VCaP (cell line): ENCODE measurements at regions not wholly inside any gene's neighbourhood (a gene's known extent, or its start where the extent isn't known, plus 50 kb on each side); places are given as distances from the start of the nearest gene placed in this dataset.

Experiments used
- H3K27ac ChIP-seq: fragments of 450-650 bp; 2 replicates; pipeline ENCODE4 v1.5.1; 2017
- TF ChIP-seq, protein P1 (sequence below): fragments of 450-650 bp; conservative IDR thresholded peaks from 2 replicates; pipeline ENCODE4 v1.5.1; 2017; ENCODE audit warnings: mild to moderate bottlenecking, moderate library complexity

DNA sequence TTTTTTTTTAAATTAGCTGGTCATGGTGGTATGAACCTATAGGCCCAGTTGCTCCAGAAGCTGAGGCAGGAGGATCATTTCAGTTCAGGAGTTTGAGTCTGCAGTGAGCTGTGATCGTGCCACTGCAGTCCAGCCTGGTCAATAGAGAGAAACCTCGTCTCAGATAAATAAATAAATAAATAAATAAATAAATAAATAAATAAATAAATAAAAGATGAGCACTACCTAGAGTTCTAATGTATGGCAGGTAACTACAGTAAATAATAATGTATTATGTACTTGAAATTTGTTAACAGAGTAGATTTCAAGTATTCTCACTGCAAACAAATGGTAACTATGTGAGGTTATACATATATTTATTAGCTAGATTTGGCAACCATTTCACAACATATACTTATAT is 697.9 kb upstream of the ID2 start:
- no peak overlapping the region for H3K27ac ChIP-seq
- TF ChIP-seq, protein P1, sequence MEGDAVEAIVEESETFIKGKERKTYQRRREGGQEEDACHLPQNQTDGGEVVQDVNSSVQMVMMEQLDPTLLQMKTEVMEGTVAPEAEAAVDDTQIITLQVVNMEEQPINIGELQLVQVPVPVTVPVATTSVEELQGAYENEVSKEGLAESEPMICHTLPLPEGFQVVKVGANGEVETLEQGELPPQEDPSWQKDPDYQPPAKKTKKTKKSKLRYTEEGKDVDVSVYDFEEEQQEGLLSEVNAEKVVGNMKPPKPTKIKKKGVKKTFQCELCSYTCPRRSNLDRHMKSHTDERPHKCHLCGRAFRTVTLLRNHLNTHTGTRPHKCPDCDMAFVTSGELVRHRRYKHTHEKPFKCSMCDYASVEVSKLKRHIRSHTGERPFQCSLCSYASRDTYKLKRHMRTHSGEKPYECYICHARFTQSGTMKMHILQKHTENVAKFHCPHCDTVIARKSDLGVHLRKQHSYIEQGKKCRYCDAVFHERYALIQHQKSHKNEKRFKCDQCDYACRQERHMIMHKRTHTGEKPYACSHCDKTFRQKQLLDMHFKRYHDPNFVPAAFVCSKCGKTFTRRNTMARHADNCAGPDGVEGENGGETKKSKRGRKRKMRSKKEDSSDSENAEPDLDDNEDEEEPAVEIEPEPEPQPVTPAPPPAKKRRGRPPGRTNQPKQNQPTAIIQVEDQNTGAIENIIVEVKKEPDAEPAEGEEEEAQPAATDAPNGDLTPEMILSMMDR: no peak

- TF ChIP-seq, protein P1: no peak
- H3K27ac ChIP-seq: no peak overlapping the region
These were observed 697.0 kb upstream of the ID2 start for GRCh38 chr2:7984693-7985353.

DNA sequence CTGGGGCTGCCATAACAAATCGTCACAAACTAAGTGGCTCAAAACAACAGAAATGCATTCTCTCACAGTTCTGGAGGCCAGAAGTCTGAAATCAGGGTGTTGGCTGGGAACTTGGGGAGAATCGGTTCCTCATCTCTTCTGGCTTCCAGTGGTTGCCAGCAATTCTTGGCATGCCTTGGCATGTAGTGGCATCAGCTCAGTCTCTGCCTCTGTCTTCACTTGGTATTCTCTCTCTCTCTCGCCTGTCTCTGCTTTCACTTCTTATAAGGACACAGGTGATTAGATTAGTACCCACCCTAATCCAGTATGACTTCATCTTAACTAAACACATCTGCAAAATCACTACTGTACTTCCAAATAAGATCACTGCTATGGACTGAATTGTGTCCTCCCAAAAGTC is 695.4 kb upstream of the ID2 start:
- TF ChIP-seq, protein P1: no peak
- H3K27ac ChIP-seq: no peak overlapping the region

DNA sequence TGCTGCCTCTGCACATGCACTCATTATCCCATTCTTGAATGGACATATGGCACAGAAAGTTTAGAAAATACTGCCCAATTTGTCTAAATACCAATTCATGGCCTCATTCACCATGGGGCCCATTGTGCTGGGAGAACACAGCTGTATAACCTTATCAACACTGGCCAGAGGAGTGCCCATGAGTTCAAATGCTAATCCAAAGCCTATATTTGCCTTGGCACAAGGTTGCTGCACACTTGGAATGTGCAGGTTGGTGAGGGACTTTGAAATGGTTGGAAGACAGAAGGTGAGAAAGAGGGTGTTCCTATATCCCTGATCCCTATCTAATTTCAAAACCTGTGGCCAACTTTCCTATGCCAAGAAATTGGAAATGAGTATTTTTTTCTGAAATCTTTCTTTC is 693.9 kb upstream of the ID2 start:
- TF ChIP-seq, protein P1: no peak
- no peak overlapping the region for H3K27ac ChIP-seq

DNA sequence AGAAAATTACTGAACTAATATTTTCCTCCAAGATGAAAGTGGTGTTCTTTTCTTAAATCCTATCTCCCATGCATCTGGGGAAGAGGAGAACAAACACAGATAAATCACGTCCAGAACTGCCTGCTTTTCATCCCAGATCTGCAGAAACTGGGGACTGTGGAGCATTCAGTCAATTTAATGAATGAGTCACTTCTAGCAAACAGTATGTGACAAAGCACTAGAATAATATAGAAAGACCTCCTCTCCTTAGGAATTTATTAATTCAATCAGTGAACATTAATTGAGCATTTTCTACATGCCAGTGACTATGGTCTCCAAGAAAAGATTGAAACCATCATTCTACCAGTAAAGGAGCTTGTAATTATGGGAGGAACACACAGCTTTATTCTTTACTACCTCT is 693.4 kb upstream of the ID2 start:
- TF ChIP-seq, protein P1: no peak
- no peak overlapping the region for H3K27ac ChIP-seq

- TF ChIP-seq, protein P1: no peak
- no peak overlapping the region for H3K27ac ChIP-seq
These were observed 692.0 kb upstream of the ID2 start for GRCh38 chr2:7989823-7990222.

DNA sequence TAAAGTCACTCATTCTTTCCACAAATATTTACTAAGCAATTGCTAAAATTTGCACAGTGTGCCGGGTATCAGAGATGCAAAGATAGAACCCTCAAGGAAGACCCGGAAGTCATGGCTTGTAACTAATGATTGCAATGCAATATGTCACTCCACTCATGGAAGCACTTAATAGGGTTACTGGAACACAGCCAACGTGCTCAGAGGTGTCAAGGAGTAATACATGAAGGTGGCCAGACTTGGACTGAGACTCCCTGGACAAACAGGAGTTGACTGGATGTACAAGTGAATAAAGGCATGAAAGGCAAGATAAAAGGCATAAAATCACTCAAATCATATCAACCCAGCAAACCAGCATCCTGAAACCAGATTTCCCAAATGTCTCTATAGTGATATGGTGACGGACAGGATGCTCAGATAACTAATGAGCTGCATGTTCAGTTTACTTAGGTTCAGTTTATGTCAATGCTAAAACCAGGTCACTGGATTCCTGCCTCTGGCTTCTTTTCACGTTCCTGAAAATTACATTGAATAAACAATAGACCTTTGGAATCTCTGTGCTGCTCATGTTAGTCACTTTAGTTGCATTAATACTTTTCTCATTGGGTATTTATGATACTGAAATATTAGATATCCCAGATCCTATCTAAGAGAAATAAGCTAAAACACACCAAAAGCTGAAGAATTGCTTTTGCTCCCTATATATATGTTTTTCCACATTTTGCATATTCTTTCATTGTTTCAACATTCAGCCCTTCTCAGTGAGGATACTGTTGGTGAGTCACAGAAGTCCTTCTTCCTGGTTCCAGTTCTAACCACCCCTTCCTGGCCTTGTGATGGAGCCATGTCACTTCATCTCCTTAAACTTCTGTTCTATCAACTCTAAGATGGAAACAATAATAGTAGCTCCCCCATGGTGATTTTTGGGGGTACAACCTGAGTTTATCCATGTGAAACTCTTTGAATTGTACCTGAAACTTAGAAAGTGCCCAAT is 688.9 kb upstream of the ID2 start:
- TF ChIP-seq, protein P1: no peak
- H3K27ac ChIP-seq: no peak overlapping the region
